H1 (cell line): ENCODE measurements at regions not wholly inside any gene's neighbourhood (a gene's known extent, or its start where the extent isn't known, plus 50 kb on each side); places are given as distances from the start of the nearest gene placed in this dataset.

Experiments used
- CHD2 ChIP-seq: IDR thresholded peaks from 2 replicates; pipeline ENCODE4 v1.6.1; 2012; ENCODE audit warnings: low read length, improper control_type of control experiment
- KDM5A ChIP-seq: fragments of 200-600 bp; IDR thresholded peaks from 2 replicates; pipeline ENCODE4 v1.7.1; 2012; ENCODE audit warnings: mild to moderate bottlenecking, low read length, inconsistent platforms, mixed read lengths
- MAFK ChIP-seq: IDR thresholded peaks from 2 replicates; pipeline ENCODE4 v1.6.1; 2012; ENCODE audit warnings: low read depth, mild to moderate bottlenecking, improper control_type of control experiment, low read length
- RAD21 ChIP-seq, 2 experiments: IDR thresholded peaks in 1 of 2; conservative IDR thresholded peaks in 1 of 2; 2 replicates each; pipeline ENCODE4 v1.6.1; 2011; ENCODE audit warnings: low read depth in 2 of 2, low read length in 2 of 2, improper control_type of control experiment in 1 of 2, inconsistent platforms in 1 of 2, mild to moderate bottlenecking in 1 of 2, moderate library complexity in 1 of 2
- RNF2 ChIP-seq: fragments of 200-900, 300-1000 bp; sonication (generic); IDR thresholded peaks from 2 replicates; pipeline ENCODE4 v1.7.1; 2016; ENCODE audit warnings: borderline replicate concordance, low read depth, mild to moderate bottlenecking, antibody characterized with exemption, low read length; ENCODE audit not compliant: poor library complexity, severe bottlenecking; ENCODE audit errors: missing control alignments
- SIRT6 ChIP-seq: IDR thresholded peaks from one replicate; pipeline ENCODE4 v1.7.1; 2012; ENCODE audit warnings: low read length, inconsistent platforms
- YY1 ChIP-seq: IDR thresholded peaks from 2 replicates; pipeline ENCODE4 v1.6.1; 2011; ENCODE audit warnings: low read depth, mild to moderate bottlenecking, low read length
- TF ChIP-seq, protein P1 (sequence below), 3 experiments: IDR thresholded peaks; 1 replicate in 2 of 3; 2 replicates in 1 of 3; pipeline versions ENCODE4 v1.5.1 to v1.6.1; 2011; ENCODE audit warnings: low read length in 3 of 3, mild to moderate bottlenecking in 3 of 3, inconsistent platforms in 2 of 3, low read depth in 1 of 3, moderate library complexity in 1 of 3; ENCODE audit not compliant: insufficient read depth in 1 of 3; ENCODE audit errors: control extremely low read depth in 1 of 3

DNA sequence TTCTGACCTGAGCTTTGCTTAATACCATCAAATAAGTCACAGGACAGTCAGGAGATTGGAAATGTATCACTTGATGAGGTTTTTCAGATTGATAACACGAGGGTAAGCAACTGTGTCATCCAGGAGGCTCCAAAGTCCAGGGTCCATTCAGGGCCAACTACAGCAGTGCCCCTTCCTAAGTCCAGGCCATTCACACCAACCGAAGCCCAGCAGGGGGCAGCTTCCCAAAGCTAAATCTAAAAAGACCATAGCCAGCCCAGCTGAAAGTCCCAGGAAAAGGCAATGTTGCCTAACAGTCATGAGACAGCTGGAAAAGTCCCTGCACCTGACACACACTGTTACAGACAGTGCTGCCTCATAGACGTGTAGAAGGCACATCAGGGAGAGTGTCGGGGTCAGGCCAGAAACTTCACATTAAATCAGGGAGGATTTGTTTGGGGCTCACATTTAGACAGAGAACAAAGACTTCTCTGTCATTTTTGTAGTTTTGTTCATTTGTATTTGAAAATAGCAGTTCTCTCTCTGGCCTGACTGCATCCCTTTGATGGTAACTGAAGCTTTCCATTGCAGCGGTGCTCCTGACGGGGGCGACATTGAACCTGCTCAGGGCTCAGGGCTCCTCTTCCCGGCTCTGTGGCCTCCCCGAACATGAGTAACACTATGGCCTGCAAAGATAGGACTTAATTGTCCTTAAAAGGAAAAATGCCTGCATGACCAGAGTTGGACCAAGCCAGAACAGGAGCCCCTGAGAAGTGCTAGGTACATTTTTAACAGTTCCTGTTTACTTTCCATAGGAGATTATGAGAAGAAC lies 200.4 kb downstream of the NRIP1 start (continued):
- TF ChIP-seq, protein P1, sequence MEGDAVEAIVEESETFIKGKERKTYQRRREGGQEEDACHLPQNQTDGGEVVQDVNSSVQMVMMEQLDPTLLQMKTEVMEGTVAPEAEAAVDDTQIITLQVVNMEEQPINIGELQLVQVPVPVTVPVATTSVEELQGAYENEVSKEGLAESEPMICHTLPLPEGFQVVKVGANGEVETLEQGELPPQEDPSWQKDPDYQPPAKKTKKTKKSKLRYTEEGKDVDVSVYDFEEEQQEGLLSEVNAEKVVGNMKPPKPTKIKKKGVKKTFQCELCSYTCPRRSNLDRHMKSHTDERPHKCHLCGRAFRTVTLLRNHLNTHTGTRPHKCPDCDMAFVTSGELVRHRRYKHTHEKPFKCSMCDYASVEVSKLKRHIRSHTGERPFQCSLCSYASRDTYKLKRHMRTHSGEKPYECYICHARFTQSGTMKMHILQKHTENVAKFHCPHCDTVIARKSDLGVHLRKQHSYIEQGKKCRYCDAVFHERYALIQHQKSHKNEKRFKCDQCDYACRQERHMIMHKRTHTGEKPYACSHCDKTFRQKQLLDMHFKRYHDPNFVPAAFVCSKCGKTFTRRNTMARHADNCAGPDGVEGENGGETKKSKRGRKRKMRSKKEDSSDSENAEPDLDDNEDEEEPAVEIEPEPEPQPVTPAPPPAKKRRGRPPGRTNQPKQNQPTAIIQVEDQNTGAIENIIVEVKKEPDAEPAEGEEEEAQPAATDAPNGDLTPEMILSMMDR (IDR thresholded peaks at IDR 0.05; ENCODE audit: control extremely low read depth in 1 of 3, insufficient read depth in 1 of 3, low read depth in 1 of 3, low read length in 3 of 3), result peak; percentile 74 to 89 (median 85)
- TF ChIP-seq RNF2 (no peak), MAFK (no peak), YY1 (0 out of 2 replicates have a peak, but pooled peaks have one; percentile 45), CHD2 (no peak), RAD21 (IDR thresholded peaks at IDR 0.05 in 1 of 2, conservative IDR thresholded peaks at IDR 0.05 in 1 of 2; ENCODE audit: low read depth in 2 of 2, low read length in 2 of 2) (peak; percentile 92 to 94), SIRT6 (no peak), KDM5A (no peak)
